Anterior cingulate cortex (tissue), 58 donors: ENCODE measurements at regions not wholly inside any gene's neighbourhood (a gene's known extent, or its start where the extent isn't known, plus 50 kb on each side); places are given as distances from the start of the nearest gene placed in this dataset.

Source experiments
- DNase-seq, 58 donors: peaks; one replicate each; lab custom pipeline; 2025; lab: John Stamatoyannopoulos, UW

DNA sequence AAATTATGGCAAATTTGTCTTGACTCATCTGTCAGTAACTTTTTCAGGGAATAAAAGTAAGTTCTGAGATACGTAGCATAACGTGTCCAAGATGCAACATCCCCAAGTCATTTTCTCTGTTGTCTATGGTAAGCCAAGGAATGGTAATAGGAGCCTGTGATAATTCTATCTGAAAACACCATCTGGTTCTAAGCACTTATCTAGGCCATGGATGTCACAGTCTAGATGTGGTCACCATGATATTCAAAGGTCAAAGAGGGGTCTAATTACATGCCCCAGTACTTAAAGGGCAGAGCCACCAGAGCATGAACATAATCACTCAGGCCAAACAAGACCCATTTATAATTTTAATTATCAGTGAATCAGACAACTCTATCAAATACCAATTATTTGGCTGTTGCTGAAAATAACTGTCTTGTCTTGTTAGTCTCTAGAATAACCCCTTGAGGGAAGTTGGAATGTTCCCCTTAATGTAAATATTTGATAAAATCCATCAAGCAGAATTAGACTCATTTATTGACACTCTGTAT lies 225.1 kb upstream of the MPPED2 start:
- no peak for DNase-seq

DNA sequence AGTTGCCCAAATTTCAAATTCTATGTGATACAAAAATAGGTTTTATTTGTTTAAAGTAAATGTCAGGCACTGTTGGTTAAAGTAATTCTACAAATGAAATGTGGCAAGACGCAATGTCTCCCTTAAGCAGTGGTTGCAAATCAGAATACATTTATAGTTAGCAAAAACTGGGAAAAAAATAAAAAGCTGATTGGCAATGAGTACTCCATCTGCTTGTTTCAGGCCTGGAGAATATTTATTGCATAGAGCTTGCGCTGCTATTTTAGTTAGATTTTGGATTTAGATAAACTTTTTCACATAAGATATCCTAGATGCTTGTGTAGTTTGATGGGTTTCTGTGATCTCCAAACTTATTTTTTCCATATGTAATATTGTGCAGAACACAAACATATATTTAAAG lies 224.0 kb upstream of the MPPED2 start:
- DNase-seq: no peak

DNA sequence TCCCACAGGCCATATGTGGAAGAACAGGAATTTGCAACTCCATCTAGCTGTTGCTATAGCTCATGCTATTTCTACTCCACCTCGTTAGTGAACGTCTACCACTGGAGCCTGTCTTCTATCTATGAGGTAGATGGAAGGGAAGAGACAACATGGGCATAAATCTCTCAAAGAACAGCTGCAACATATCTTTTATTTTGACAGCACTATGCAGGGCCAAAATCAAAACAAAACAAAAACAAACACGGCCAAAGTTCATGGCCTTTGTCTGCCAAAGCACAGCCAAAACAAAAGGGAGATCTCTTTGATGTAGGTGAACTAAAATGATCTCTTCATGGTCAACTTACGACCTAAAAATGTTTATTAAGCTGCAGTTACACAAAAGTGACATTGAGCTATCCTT lies 215.2 kb upstream of the MPPED2 start:
- DNase-seq: no peak

DNA sequence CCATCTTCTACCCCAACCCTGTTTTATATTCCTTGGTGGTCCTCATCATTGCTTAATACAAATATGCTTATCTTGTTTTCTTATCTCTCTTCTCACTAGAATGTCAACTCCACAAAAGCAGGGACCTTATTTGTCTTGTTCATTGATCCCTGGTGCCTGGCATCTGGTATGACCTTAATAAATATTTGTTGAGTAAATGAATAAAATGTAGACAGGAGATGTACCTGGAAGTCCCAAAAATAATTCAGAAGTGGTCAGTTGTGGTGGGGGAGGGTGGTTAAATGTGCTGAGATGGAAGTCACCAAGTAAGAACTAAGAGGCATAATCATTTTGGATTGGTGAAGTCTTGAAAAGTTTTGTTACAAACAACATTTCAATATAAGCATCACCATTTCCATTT lies 214.8 kb upstream of the MPPED2 start:
- DNase-seq: no peak

DNA sequence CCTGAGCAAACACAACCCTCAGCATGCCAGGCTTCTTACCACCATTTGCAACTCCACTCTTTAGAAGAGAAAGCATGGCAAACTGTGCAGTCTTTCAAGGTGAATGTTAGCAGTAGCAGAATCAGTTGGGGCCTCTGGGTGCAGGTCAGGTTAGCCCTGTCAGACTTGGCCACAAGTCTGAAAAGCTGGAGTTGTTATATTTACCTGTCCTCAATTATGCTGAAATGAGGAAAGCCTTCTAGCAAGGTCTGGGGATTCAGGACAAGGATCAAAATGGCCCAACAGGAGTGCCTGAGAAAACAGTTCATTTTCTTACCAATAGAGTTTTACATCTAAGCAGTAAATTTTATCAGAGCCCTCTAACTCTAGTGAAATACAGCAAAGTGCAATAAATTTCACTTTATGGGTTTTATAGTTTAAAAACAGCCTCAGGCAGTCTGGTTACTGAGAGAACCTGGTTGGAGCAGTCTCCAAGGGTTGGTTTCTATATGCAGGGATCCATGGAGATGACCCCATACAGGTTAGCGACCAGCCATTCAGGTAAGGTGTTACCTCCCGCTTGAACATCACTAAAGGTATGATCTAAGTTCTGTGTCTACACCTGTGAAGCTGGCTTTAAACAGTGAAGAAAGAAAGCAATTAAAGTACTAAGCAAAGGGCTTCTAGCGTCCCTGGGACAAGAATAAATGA lies 212.5 kb upstream of the MPPED2 start:
- no peak for DNase-seq

DNA sequence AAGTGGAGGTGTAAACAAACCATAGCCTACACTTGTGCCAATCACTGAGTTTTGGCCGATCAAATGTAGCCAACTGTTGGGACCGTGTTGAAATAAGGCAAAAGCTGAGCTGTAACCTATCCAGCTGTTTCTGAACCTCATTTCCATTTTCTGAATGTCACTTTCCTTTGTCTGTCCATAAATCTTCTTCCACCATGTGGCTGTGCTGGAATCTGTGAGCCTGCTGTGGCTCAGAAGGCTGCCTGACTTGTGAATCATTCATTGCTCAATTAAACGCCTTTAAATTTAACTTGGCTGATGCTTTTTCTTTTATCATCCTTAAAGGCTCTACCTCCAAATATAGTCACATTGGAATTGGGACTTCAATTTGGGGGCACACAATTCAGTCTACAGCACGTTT lies 203.1 kb upstream of the MPPED2 start:
- no peak for DNase-seq

DNA sequence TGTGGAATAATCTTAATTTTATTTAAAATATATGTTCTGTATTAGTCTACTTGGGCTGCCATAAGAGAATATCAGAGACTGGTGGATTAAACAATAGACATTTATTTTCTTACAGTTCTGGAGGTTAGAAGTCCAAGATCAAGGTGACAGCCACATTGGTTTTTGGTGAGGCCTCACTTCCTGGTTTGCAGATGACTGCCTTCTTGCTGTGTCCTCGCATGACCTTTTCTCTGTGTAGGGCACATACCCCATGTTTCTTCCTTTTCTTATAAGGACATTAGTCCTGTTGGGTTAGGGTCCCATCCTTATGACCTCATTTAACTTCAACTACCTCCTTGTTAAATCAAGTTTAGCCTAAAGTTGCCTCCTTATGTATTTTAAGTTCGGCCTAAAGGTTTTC lies 202.7 kb upstream of the MPPED2 start:
- DNase-seq: no peak

DNA sequence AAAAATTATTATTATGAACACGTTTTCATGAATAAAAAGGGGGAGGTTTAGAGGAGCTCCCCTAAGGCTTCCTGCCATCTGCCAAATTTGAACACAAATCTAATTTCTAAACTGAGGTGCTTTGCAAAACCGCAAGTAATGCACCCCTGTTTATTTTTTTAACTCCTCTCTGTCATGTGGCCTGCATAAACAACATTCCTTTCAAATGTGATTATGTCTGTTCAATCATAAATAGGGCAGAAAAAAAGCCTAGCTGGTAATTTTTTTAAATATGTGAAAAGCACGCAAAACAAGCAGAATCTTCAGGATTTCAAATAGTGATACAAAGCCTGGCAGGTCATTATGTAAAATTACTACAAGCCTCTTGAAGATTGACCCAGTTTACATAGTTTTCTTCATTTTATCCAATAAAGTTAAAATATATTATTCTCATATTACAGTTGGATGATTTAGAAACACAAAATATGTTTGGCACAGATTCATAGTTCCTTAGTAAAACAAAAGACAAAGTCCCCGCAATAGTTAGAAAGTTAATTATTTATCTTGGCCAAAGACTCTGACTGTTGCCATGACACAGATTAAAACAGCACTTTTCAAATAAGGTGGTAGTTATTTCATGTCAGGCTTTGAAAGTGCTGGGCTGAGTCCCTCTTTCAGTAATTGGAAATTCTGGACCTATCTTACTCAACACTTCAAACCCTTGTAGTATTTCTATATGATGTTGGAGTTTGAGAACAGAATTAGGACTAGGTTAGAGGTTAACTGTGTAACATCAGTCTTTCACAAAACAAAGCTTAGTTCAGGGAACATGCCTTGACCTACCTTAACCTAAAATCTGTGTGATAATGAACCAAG lies 200.3 kb upstream of the MPPED2 start:
- no peak for DNase-seq

DNA sequence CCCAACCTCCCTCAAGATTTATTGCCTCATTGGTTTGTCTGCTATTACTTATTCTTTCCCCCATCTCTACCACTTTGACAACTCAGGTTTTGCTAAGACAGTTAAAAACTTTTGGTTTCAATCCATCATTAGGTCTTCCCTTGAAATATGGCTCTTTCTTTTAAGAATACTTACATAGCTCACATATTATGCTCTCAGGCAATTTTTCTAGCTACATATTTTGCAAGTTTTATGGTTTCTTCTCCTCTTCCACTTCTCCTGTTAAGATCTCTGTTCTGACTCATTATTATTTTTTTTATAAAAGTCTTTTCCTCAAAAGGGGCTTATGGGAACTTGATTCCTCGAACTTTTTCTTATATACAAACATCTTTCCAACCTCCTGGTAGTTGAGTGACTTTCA lies 192.4 kb upstream of the MPPED2 start:
- DNase-seq: no peak

DNA sequence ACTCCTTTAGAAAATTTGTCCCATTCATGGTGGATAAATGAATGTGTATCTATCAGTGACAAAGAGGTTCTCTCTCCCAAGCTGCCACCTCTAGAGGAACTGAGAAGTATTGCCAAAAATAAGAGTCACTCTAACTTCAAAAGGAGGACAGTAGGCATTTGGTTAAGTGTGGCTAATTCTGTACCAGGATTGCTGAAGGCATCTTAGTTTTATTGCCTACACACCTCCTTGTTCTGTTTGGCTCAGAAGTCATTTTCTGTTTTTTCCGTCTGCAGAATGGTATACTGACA lies 189.0 kb upstream of the MPPED2 start:
- DNase-seq: peak in 4 of 58 donors; percentile 13 to 48 (median 34)

DNA sequence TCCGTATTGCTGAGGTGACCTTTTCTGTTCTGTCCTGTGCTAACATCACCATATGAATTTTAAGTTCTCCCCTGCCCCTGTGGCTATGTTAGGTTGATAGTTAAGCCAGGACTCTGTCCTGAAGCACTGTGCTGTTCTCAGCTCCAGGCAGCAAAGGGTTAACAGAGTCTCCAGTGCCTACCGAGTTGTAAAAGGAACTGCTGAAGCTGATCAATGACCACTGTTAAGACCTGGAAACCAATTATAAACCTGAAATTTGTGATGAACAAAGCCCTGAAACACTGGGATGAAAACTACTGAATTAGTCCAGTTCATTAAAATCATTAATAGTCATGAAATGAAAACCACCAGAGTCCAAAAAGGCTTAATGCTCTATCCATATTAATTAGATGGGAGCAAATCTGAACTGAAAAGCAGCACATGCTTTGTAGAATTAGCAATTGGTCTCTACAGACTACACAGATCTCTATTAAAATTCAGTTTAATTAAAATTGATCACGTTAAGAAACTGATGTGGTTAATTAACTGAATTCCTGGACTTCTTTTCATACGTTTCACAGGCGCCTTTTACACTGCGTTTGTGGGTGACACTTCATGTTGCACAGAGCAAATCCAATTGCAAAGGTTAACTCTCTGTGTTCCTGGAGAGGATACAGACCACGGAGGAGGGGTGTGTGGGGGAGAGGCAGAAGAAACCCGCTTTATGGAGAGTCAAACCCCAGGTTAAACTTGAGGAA lies 188.5 kb upstream of the MPPED2 start:
- peak in 15 of 58 donors; percentile 1 to 59 (median 7) for DNase-seq

DNA sequence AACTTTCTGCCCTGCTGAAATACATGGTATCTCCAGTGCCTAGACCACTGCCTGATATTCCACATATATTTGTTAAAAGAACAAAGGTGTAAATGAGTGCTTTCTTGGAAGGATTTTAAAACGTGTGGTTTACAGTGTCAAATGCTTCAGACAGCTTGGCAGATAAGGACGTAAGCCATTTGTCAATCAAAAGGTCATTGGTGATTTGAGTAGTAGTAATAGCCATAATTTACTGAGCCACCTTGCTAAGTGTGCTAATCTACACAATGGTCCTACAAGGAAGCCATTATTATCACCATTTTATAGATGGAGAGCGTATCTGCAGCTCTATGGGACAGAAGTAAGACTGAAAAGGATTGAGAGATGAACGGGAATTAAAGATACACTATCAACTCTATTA lies 186.8 kb upstream of the MPPED2 start:
- DNase-seq: no peak

DNA sequence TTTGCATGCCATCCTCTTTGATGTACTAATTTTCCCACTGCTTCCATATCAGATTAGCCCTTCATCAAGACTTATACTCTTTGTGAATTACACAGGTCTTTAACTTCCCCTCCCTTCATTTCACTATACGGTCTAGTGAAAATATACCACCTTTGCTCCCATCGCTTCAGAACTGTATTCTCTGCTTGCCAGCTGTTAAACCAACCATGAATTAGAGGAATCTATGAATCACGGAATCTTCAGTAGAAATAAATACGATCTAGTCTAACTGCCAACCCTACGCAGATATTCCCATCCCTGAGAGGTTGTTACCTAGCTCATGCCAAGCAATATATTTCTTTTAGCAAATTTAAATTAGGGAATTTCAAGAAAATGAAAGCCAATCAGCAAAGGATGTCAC lies 177.8 kb upstream of the MPPED2 start:
- DNase-seq: no peak

DNA sequence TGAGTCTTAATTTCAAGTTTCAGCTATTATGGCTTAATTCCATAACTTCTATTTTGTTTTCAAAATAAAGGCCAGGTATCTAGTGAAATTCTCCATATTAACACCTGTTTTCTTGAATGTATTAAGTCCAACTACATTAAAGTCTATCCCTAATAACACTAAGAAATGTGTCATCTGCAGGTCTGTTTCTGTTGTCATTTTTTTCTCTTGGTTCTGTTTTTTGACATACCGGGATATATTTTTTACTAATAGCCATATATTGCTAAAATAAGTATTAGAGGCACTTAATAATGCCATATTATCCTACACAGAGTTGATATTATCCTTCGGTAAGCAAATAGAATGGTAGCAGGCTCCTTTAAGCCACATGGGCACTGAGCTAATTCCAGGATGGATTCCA lies 176.0 kb upstream of the MPPED2 start:
- DNase-seq: no peak

DNA sequence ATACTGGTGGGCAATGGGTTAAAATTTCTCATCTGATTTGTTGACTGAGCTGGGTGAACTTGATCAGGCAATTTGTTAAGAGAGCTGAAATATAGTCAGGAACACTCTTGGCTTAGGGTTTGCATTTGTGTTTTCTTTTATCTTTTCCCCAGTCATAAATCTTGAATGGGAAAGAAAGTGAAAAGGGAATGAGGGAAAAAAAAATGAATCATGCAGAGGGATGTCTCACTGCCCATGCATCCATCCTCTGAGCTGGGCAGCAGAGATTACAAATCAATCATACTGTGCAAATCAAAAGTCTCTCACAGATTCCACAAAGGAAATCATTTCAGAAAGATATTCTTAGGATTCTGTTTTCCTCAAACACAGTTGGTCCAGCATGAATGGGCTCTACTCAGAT lies 174.2 kb upstream of the MPPED2 start:
- no peak for DNase-seq

DNA sequence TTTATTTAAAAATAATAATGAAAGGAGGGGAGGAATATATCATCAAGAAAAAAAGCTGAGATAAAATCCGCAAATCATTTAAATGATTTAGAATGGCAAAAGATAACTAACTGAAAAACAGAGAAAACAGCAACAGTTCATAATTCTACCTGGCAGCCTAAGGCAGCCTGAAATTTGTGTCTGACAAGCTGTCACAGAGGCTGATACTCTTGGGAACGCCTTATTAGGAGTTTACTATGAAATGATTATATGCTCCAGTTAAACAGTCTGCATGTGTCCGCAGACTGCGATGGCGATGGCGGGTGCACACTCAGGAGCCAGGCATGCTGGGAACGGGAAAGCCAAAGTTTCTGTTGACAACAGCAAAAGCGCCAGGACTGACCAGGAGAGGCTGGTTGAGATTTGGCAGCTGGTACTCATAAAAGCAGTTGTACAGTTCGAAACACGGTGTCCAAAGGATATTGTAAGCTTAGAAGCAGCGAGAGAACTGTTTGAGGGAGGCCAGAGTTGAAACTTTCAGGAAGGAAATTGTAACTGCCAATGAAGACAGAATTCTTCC lies 172.9 kb upstream of the MPPED2 start:
- no peak for DNase-seq

DNA sequence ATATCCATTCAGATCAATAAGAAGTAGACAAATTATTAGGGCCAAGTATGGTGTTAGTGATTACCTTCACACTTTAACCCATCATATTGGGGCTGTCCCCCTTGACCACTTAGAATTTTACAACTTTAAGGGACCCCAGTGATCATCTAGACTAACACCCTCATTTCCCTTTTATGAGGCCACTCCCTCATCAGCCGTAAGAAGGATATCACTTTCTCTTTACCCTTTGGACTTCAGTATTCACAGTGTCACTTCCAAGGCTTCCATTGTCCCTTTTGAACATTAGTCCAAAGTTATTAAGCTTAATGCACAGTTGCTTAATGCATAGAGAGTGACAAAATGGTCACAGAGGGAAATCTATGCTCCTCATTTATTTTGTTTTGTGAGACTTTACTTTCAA lies 172.4 kb upstream of the MPPED2 start:
- no peak for DNase-seq

DNA sequence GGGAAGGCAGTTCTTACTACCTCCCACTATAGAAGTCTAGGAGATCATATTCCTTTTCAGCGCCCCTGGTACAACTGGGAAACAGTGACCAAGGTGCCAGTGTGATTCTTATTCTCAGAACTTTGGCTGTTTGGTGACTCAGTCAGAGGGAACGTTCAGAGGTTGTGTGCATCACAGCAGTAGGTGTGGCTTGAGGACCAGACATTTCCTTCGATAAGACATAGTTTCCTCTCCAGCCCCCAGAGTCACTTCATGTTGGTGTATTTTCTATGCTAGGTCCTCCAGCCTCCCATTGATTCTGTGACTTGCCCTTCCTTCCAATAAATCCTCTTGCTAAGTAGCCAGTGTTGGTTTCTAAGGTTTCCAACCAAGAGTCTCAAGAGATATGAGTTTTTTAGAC lies 171.9 kb upstream of the MPPED2 start:
- no peak for DNase-seq

DNA sequence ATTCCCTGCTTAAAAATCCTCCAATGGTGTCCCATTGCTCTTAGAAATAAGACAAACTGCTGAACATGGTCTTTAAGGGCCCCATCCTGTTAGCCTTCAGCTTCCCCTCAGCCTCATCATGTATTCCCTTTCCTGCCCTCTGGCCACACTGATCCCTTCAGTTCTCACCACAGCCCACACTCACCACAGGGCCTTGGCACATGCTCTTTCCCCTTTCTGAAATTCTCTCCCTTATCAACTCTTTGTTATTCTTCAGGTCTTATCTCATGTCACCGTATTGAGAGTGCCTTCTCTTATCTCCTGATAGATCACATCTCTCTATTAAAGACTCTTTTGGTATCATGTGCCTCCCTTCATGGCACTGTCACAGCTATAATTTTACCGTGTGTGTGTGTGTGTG lies 167.8 kb upstream of the MPPED2 start:
- DNase-seq: no peak

DNA sequence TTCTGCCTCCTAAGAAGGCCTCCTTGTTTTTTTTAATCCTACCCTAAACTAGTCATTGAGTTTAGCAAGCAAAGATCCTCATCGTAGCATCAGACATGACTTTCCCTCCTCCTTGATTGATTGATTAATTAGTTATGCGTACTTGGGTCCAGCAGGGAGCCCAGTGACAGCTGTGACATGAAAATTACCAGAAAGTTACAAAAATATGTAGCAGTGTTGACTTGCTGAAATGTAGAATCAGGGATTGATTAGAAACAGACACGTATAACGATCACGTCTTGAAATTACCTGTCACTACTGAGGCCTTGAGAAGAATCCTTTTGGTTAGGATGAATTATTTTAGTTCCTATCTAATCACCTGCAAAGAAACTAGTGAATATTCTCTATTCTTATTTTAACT lies 167.4 kb upstream of the MPPED2 start:
- DNase-seq: no peak

DNA sequence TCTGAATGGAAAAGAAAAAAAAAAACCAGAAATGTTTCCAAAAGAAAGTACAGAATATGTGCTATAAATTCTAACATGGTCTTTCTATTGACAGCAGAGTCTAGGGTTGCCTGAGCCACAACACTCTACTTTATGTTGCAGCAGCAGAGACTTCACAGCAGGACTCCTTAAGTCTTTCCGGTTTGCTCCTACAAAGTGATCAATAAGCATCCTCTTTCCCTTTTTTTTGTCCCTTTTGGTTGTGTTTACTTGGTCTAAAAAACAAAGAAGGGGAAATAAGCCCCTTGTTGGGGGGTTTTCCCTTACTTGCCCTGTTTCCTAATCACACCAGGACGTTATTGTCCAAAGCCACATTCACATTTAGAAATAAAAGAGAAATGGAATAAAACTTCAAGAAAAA lies 163.1 kb upstream of the MPPED2 start:
- DNase-seq: no peak
